PC-9 (cell line): ENCODE measurements at regions not wholly inside any gene's neighbourhood (a gene's known extent, or its start where the extent isn't known, plus 50 kb on each side); places are given as distances from the start of the nearest gene placed in this dataset.

Experiments used
- BruUV-seq: library from RNA; stranded (reverse); fragments of 400-500 nt; replicated peaks from 2 replicates; lab custom pipeline; 2021; lab: Mats Ljungman, UMichigan
- CTCF ChIA-PET: fragments of 300-600 bp; sonication (Branson Sonifier 250); formaldehyde crosslinking; loops from one replicate; lab custom pipeline; 2022; ENCODE audit warnings: antibody characterized with exemption; lab: Charles Lee
- POLR2A ChIA-PET: fragments of 300-600 bp; sonication (Branson Sonifier 250); formaldehyde crosslinking; loops from one replicate; lab custom pipeline; 2022; ENCODE audit warnings: antibody characterized with exemption; ENCODE audit not compliant: unreplicated experiment; lab: Charles Lee
- DNase-seq, 2 experiments: peaks; one replicate each; pipeline versions ENCODE4 v3.0.0 to v3.0.0-alpha.2; 2015 to 2022; ENCODE audit warnings: mixed read lengths in 1 of 2
- H2AFZ ChIP-seq: fragments of 200-600 bp; sonication (generic); 2 replicates; pipeline ENCODE4 v1.8.1; 2017; ENCODE audit warnings: antibody characterized with exemption
- H3F3A ChIP-seq: fragments of 200-600 bp; sonication (generic); 2 replicates; pipeline ENCODE4 v1.8.1; 2017; ENCODE audit warnings: antibody characterized with exemption, mild to moderate bottlenecking, low read depth; ENCODE audit not compliant: insufficient read depth
- H3K27ac ChIP-seq: fragments of 200-600 bp; sonication (generic); 2 replicates; pipeline ENCODE4 v1.6.1; 2016; ENCODE audit warnings: mixed run types
- H3K27me3 ChIP-seq: fragments of 200-600 bp; sonication (generic); 2 replicates; pipeline ENCODE4 v1.6.1; 2016; ENCODE audit warnings: low read depth, mixed run types; ENCODE audit not compliant: insufficient read depth
- H3K36me3 ChIP-seq: fragments of 200-600 bp; sonication (generic); 2 replicates; pipeline ENCODE4 v1.6.1; 2016; ENCODE audit warnings: low read depth, mixed run types
- H3K4me1 ChIP-seq: fragments of 200-600 bp; sonication (generic); replicated peaks from 2 replicates; pipeline ENCODE4 v1.6.1; 2016; ENCODE audit warnings: mixed run types; ENCODE audit not compliant: insufficient read depth
- H3K4me2 ChIP-seq: fragments of 200-600 bp; sonication (generic); 2 replicates; pipeline ENCODE4 v1.6.1; 2017; ENCODE audit warnings: mixed run types
- H3K4me3 ChIP-seq: fragments of 200-600 bp; sonication (generic); 2 replicates; pipeline ENCODE4 v1.6.1; 2016; ENCODE audit warnings: mixed run types
- H3K79me2 ChIP-seq: fragments of 200-600 bp; sonication (generic); 2 replicates; pipeline ENCODE4 v1.6.1; 2017; ENCODE audit warnings: low read depth, mixed run types
- H3K9me2 ChIP-seq: fragments of 200-600 bp; sonication (generic); 2 replicates; pipeline ENCODE4 v1.8.1; 2017; ENCODE audit warnings: mild to moderate bottlenecking; ENCODE audit not compliant: insufficient read depth
- H3K9me3 ChIP-seq: fragments of 200-600 bp; sonication (generic); 2 replicates; pipeline ENCODE4 v1.8.1; 2016; ENCODE audit warnings: low read depth; ENCODE audit not compliant: insufficient read depth
- H4K20me1 ChIP-seq: fragments of 200-600 bp; sonication (generic); 2 replicates; pipeline ENCODE4 v1.8.1; 2017; ENCODE audit not compliant: insufficient read depth
- EZH2 ChIP-seq: fragments of 200-600 bp; sonication (generic); IDR thresholded peaks from 2 replicates; pipeline ENCODE4 v1.8.0; 2017; ENCODE audit warnings: antibody characterized with exemption, low read depth
- intact Hi-C: fragments of 100-400 bp; cut with micrococcal nuclease; formaldehyde crosslinking; loops from one replicate; pipeline ENCODE4 v1.10.0; 2022; ENCODE audit not compliant: unreplicated experiment
- TF ChIP-seq, protein P1 (sequence below): fragments of 200-600 bp; sonication (generic); conservative IDR thresholded peaks from 2 replicates; pipeline ENCODE4 v1.6.1; 2017; ENCODE audit warnings: mixed run types, antibody characterized with exemption, mild to moderate bottlenecking, moderate library complexity

- no peaks in the 10 kb centered on the region for H3K9me3 ChIP-seq
- DNase-seq = no peak
- no TSS peak for BruUV-seq
- intact Hi-C loops = loop anchor here (10.0 kb wide), 1 partner anchor 375 kb away; no protein-coding TSS in a partner anchor
- H3K4me1 ChIP-seq = peaks cover 16% of the 10 kb centered on the region
- ChIA-PET CTCF (no interaction called here), POLR2A (no interaction called here)
- H3K9me2 ChIP-seq = no peaks in the 10 kb centered on the region
- H3K27me3 ChIP-seq = no peaks in the 10 kb centered on the region
- no peak for TF ChIP-seq EZH2
- TF ChIP-seq, protein P1, sequence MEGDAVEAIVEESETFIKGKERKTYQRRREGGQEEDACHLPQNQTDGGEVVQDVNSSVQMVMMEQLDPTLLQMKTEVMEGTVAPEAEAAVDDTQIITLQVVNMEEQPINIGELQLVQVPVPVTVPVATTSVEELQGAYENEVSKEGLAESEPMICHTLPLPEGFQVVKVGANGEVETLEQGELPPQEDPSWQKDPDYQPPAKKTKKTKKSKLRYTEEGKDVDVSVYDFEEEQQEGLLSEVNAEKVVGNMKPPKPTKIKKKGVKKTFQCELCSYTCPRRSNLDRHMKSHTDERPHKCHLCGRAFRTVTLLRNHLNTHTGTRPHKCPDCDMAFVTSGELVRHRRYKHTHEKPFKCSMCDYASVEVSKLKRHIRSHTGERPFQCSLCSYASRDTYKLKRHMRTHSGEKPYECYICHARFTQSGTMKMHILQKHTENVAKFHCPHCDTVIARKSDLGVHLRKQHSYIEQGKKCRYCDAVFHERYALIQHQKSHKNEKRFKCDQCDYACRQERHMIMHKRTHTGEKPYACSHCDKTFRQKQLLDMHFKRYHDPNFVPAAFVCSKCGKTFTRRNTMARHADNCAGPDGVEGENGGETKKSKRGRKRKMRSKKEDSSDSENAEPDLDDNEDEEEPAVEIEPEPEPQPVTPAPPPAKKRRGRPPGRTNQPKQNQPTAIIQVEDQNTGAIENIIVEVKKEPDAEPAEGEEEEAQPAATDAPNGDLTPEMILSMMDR = no peak
- H3K4me3 ChIP-seq = no peak overlapping the region
- H3F3A ChIP-seq = no peaks in the 10 kb centered on the region
- H3K79me2 ChIP-seq = no peaks in the 10 kb centered on the region
- H2AFZ ChIP-seq = no peak overlapping the region
- H3K4me2 ChIP-seq = no peak overlapping the region
- no peaks in the 10 kb centered on the region for H4K20me1 ChIP-seq
- no peak overlapping the region for H3K27ac ChIP-seq
- no peaks in the 10 kb centered on the region for H3K36me3 ChIP-seq
These were observed 622.1 kb upstream of the LMCD1 start for GRCh38 chr3:7879572-7879971.

GRCh38 chr3:7881946-7882345, 619.7 kb upstream of the LMCD1 start:
- Histone ChIP-seq H3K79me2 (no peaks in the 10 kb centered on the region), H3K9me3 (no peaks in the 10 kb centered on the region), H3K27ac (no peak overlapping the region), H3F3A (no peaks in the 10 kb centered on the region), H4K20me1 (no peaks in the 10 kb centered on the region), H3K4me3 (no peak overlapping the region), H3K27me3 (no peaks in the 10 kb centered on the region), H3K4me1 (peaks cover 6% of the 10 kb centered on the region), H3K36me3 (no peaks in the 10 kb centered on the region), H3K9me2 (no peaks in the 10 kb centered on the region), H2AFZ (no peak overlapping the region), H3K4me2 (no peak overlapping the region)
- no peak for DNase-seq
- ChIA-PET CTCF (no interaction called here), POLR2A (no interaction called here)
- intact Hi-C loops = no loop called here
- TF ChIP-seq, protein P1 = no peak
- TF ChIP-seq EZH2 = no peak
- no TSS peak for BruUV-seq

DNA sequence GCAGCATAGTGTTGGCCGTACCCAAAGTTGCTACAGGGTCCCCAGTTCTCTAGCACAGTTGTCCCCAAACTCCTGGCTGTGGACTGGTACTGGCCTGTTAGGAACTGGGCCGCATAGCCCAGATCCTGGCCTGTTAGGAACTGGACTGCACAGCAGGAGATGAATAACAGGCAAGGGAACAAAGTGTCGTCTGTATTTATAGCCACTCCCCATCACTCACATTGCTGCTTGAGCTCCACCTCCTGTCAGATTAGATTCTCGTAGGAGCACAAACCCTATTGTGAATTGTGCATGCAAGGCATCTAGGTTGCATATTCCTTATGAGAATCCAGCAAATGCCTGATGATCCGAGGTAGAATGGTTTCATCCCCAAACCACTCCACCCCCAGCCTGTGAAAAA, 604.0 kb upstream of the LMCD1 start:
- Histone ChIP-seq H3K4me3 (no peak overlapping the region), H3K36me3 (no peaks in the 10 kb centered on the region), H4K20me1 (no peaks in the 10 kb centered on the region; the same call in 1 of the 2 replicates), H3K9me2 (no peaks in the 10 kb centered on the region; the same call in 1 of the 2 replicates), H3F3A (no peaks in the 10 kb centered on the region), H3K9me3 (no peaks in the 10 kb centered on the region), H3K27me3 (no peaks in the 10 kb centered on the region), H2AFZ (no peak overlapping the region), H3K27ac (no peak overlapping the region), H3K4me2 (no peak overlapping the region), H3K79me2 (no peaks in the 10 kb centered on the region), H3K4me1 (no peaks in the 10 kb centered on the region)
- no TSS peak for BruUV-seq
- intact Hi-C loops = no loop called here
- DNase-seq = no peak
- ChIA-PET CTCF (no interaction called here), POLR2A (interaction anchor here (0.7 kb wide), 1 partner anchor 270 kb away, joined by 5 read pairs; no protein-coding TSS in a partner anchor)
- TF ChIP-seq, protein P1 = no peak
- no peak for TF ChIP-seq EZH2
